GM12878 (cell line): ENCODE measurements at regions not wholly inside any gene's neighbourhood (a gene's known extent, or its start where the extent isn't known, plus 50 kb on each side); places are given as distances from the start of the nearest gene placed in this dataset.

Experiments used
- ASH2L ChIP-seq: fragments of 300-600, 200-600 bp; sonication (generic); IDR thresholded peaks from 2 replicates; pipeline ENCODE4 v1.6.1; 2017; ENCODE audit warnings: low read depth, mild to moderate bottlenecking, borderline replicate concordance
- CEBPB ChIP-seq, 2 experiments: fragments of 150-350 bp in 1 of 2; IDR thresholded peaks; 2 replicates each; pipeline ENCODE4 v1.6.1; 2012 to 2014; ENCODE audit warnings: low read depth in 2 of 2, low read length in 2 of 2, borderline replicate concordance in 1 of 2, inconsistent platforms in 1 of 2
- EZH2 ChIP-seq: IDR thresholded peaks from 2 replicates; pipeline ENCODE4 v1.6.1; 2012; ENCODE audit warnings: low read depth, mild to moderate bottlenecking, control low read depth, inconsistent platforms, low read length, borderline replicate concordance; ENCODE audit not compliant: control insufficient read depth
- HDAC2 ChIP-seq: fragments of 200-600 bp; sonication (generic); IDR thresholded peaks from 2 replicates; pipeline ENCODE4 v1.6.1; 2017
- JUND ChIP-seq: IDR thresholded peaks from 2 replicates; pipeline ENCODE4 v1.6.1; 2012; ENCODE audit warnings: low read depth, mild to moderate bottlenecking, low read length, improper control_type of control experiment, moderate library complexity
- MYC ChIP-seq: IDR thresholded peaks from 2 replicates; pipeline ENCODE4 v1.6.1; 2011; ENCODE audit warnings: mild to moderate bottlenecking, low read length, moderate library complexity, inconsistent platforms; ENCODE audit not compliant: insufficient read depth, insufficient replicate concordance, insufficient read length, severe bottlenecking
- PAX8 ChIP-seq: fragments of 450-650 bp; IDR thresholded peaks from 2 replicates; pipeline ENCODE4 v1.6.1; 2017; ENCODE audit warnings: mild to moderate bottlenecking, moderate library complexity
- TF ChIP-seq, protein P1 (sequence below), 3 experiments: IDR thresholded peaks in 2 of 3; conservative IDR thresholded peaks in 1 of 3; 2 replicates each; pipeline ENCODE4 v1.5.1; 2011; ENCODE audit warnings: low read depth in 3 of 3, low read length in 3 of 3, mild to moderate bottlenecking in 3 of 3, control low read depth in 2 of 3, moderate library complexity in 2 of 3, inconsistent platforms in 1 of 3, mixed read lengths in 1 of 3; ENCODE audit not compliant: control insufficient read depth in 2 of 3, insufficient read depth in 1 of 3; ENCODE audit errors: extremely low read depth in 1 of 3

DNA sequence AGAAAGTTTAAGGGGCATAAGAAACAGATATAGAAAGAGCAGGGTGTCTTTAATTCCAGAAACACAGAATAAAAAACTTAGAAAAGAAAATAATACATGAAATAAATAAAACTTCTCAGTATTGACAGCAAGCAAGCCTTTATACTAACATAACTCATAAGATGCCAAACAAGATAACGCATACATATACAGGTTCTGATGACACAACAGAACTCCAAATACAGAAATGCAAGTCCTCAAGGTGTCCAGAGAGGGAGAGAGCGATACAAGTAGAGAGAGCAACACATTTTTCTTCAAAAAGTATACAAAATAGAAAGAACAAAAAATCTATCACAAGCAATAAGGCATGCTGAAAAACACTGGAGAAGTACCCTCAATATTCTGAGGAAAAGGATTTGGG, 314.6 kb upstream of the POM121L12 start:
- TF ChIP-seq MYC (no peak), CEBPB (IDR thresholded peaks at IDR 0.05; ENCODE audit: borderline replicate concordance in 1 of 2, low read depth in 2 of 2, low read length in 2 of 2) (no peak), EZH2 (no peak), ASH2L (no peak), HDAC2 (no peak), JUND (no peak), PAX8 (no peak)
- TF ChIP-seq, protein P1, sequence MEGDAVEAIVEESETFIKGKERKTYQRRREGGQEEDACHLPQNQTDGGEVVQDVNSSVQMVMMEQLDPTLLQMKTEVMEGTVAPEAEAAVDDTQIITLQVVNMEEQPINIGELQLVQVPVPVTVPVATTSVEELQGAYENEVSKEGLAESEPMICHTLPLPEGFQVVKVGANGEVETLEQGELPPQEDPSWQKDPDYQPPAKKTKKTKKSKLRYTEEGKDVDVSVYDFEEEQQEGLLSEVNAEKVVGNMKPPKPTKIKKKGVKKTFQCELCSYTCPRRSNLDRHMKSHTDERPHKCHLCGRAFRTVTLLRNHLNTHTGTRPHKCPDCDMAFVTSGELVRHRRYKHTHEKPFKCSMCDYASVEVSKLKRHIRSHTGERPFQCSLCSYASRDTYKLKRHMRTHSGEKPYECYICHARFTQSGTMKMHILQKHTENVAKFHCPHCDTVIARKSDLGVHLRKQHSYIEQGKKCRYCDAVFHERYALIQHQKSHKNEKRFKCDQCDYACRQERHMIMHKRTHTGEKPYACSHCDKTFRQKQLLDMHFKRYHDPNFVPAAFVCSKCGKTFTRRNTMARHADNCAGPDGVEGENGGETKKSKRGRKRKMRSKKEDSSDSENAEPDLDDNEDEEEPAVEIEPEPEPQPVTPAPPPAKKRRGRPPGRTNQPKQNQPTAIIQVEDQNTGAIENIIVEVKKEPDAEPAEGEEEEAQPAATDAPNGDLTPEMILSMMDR (IDR thresholded peaks at IDR 0.05 in 2 of 3, conservative IDR thresholded peaks at IDR 0.05 in 1 of 3; ENCODE audit: control insufficient read depth in 2 of 3, extremely low read depth in 1 of 3, insufficient read depth in 1 of 3, low read depth in 3 of 3, low read length in 3 of 3): no peak
